ENCODE measurements at regions not wholly inside any gene's neighbourhood (a gene's known extent, or its start where the extent isn't known, plus 50 kb on each side); places are given as distances from the start of the nearest gene placed in this dataset.

GRCh38 chr18:22113144-22113844 lies 56.1 kb upstream of the GATA6 start:
- Histone ChIP-seq H3K27me3 (replicated peaks; ENCODE audit: insufficient read depth, low read depth, low read length, poor library complexity) (no peaks in the 10 kb centered on the region), H3K27ac (ENCODE audit: low read depth, low read length, poor library complexity, severe bottlenecking) (no peak overlapping the region), H3K4me3 (ENCODE audit: low read depth, low read length, poor library complexity, severe bottlenecking) (no peak overlapping the region), H3K9me3 (ENCODE audit: low read depth, low read length, poor library complexity, severe bottlenecking) (no peaks in the 10 kb centered on the region), H3K36me3 (ENCODE audit: insufficient read depth, low read length, poor library complexity, severe bottlenecking) (no peaks in the 10 kb centered on the region), H3K4me1 (ENCODE audit: insufficient read depth, low read length, poor library complexity, severe bottlenecking) (no peaks in the 10 kb centered on the region)
- POLR2A ChIA-PET (ENCODE audit: low non-redundant PET), result no interaction called here
- no peak for DNase-seq (ENCODE audit: low spot score)
- no peak for TF ChIP-seq CTCF (conservative IDR thresholded peaks at IDR 0.05; ENCODE audit: low read depth, low read length)
- no peak for TF ChIP-seq EZH2 (IDR thresholded peaks at IDR 0.05; ENCODE audit: borderline replicate concordance, low read depth, low read length, poor library complexity, severe bottlenecking)
- CTCF ChIA-PET, result no interaction called here
- intact Hi-C loops (cut with micrococcal nuclease; ENCODE audit: unreplicated experiment), result no loop called here
- BruUV-seq (replicated peaks), result no TSS peak

DNA sequence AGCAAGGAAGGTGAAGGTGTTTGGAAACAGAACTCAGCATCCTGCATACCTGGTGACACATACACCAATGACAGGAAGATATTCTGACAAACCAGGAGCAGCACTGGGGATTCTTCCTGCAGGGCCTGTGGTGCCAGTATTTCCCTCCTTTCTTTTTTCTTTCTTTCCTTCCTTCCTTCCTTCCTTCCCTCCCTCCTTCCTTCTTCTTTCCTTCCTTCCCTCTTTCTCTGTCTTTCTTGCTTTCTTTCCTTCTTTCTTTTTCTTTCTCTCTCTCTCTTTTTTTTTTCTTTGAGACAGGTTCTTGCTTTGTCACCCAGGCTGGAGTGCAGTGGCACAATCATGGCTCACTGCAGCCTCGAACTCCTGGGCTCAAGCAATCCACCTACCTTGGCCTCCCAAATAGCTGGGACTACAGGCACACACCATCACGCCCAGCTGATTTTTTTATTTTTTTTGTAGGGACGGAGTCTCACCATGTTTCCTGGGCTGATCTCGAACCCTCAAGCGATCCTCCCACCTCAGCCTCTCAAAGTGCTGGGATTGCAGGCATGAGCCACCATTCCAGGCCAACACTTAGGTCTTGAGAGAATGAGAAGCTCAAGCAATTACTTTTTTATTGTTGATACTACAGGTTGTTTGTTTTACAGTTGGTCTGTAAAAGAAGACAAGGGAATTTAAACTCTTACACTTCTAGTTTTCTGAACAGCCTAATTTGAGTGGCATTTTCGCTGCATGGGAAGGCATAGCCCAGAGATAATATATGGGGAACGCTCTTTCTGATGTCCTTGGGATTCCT lies 54.7 kb upstream of the GATA6 start:
- Histone ChIP-seq H3K36me3 (ENCODE audit: insufficient read depth, low read length, poor library complexity, severe bottlenecking) (no peaks in the 10 kb centered on the region), H3K27me3 (replicated peaks; ENCODE audit: insufficient read depth, low read depth, low read length, poor library complexity) (no peaks in the 10 kb centered on the region), H3K27ac (ENCODE audit: low read depth, low read length, poor library complexity, severe bottlenecking) (no peak overlapping the region), H3K4me3 (ENCODE audit: low read depth, low read length, poor library complexity, severe bottlenecking) (no peak overlapping the region), H3K9me3 (ENCODE audit: low read depth, low read length, poor library complexity, severe bottlenecking) (no peaks in the 10 kb centered on the region), H3K4me1 (ENCODE audit: insufficient read depth, low read length, poor library complexity, severe bottlenecking) (no peaks in the 10 kb centered on the region)
- CTCF ChIA-PET, result no interaction called here
- intact Hi-C loops (cut with micrococcal nuclease; ENCODE audit: unreplicated experiment), result no loop called here
- DNase-seq (ENCODE audit: low spot score), result no peak
- no peak for TF ChIP-seq EZH2 (IDR thresholded peaks at IDR 0.05; ENCODE audit: borderline replicate concordance, low read depth, low read length, poor library complexity, severe bottlenecking)
- no TSS peak for BruUV-seq (replicated peaks)
- POLR2A ChIA-PET (ENCODE audit: low non-redundant PET), result no interaction called here

GRCh38 chr18:22115573-22115972 lies 53.8 kb upstream of the GATA6 start:
- no TSS peak for BruUV-seq (replicated peaks)
- H3K27me3 ChIP-seq (replicated peaks; ENCODE audit: insufficient read depth, low read depth, low read length, poor library complexity), result no peaks in the 10 kb centered on the region
- H3K9me3 ChIP-seq (ENCODE audit: low read depth, low read length, poor library complexity, severe bottlenecking), result no peaks in the 10 kb centered on the region
- DNase-seq (ENCODE audit: low spot score), result no peak
- ChIA-PET POLR2A (ENCODE audit: low non-redundant PET) (no interaction called here), CTCF (interaction anchor here (0.7 kb wide), 1 partner anchor 283 kb away, joined by 8 read pairs; no protein-coding TSS in a partner anchor)
- intact Hi-C loops (cut with micrococcal nuclease; ENCODE audit: unreplicated experiment), result no loop called here
- TF ChIP-seq EZH2 (IDR thresholded peaks at IDR 0.05; ENCODE audit: borderline replicate concordance, low read depth, low read length, poor library complexity, severe bottlenecking) (no peak), CTCF (conservative IDR thresholded peaks at IDR 0.05; ENCODE audit: low read depth, low read length) (no peak)
- no peaks in the 10 kb centered on the region for H3K36me3 ChIP-seq (ENCODE audit: insufficient read depth, low read length, poor library complexity, severe bottlenecking)
- H3K4me1 ChIP-seq (ENCODE audit: insufficient read depth, low read length, poor library complexity, severe bottlenecking), result no peaks in the 10 kb centered on the region
- H3K4me3 ChIP-seq (ENCODE audit: low read depth, low read length, poor library complexity, severe bottlenecking), result no peak overlapping the region
- no peak overlapping the region for H3K27ac ChIP-seq (ENCODE audit: low read depth, low read length, poor library complexity, severe bottlenecking)

All from A673 (cell line).